Astrocyte (in vitro differentiated cells and primary cell): ENCODE measurements at regions not wholly inside any gene's neighbourhood (a gene's known extent, or its start where the extent isn't known, plus 50 kb on each side); places are given as distances from the start of the nearest gene placed in this dataset.
"Not testable (repeated sequence)": the region's sequence is repeated elsewhere in the genome, so short reads cannot be mapped to it uniquely, and the experiment has no call there.

Source experiments
- EZH2 ChIP-seq: IDR thresholded peaks from 2 replicates; pipeline ENCODE4 v1.6.1; 2012; ENCODE audit warnings: mild to moderate bottlenecking, low read length, inconsistent platforms; ENCODE audit not compliant: insufficient read depth
- TF ChIP-seq, protein P1 (sequence below): IDR thresholded peaks from 2 replicates; pipeline ENCODE4 v1.5.1; 2011; ENCODE audit warnings: low read depth, mild to moderate bottlenecking, inconsistent platforms, low read length, moderate library complexity; ENCODE audit not compliant: insufficient read depth

DNA sequence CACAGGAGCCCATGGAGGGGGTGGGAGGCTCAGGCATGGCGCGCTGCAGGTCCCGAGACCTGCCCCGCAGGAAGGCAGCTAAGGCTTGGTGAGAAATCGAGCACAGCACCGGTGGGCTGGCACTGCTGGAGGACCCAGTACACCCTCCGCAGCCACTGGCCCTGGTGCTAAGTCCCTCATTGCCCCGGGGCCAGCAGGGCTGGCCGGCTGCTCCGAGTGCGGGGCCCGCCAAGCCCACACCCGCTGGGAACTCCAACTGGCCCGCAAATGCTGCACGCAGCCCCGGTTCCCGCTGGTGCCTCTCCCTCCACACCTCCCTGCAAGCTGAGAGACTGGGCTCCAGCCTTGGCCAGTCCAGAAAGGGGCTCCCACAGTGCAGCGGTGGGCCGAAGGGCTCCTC is 349.8 kb downstream of the POM121L12 start:
- TF ChIP-seq EZH2 = not testable (repeated sequence)
- TF ChIP-seq, protein P1, sequence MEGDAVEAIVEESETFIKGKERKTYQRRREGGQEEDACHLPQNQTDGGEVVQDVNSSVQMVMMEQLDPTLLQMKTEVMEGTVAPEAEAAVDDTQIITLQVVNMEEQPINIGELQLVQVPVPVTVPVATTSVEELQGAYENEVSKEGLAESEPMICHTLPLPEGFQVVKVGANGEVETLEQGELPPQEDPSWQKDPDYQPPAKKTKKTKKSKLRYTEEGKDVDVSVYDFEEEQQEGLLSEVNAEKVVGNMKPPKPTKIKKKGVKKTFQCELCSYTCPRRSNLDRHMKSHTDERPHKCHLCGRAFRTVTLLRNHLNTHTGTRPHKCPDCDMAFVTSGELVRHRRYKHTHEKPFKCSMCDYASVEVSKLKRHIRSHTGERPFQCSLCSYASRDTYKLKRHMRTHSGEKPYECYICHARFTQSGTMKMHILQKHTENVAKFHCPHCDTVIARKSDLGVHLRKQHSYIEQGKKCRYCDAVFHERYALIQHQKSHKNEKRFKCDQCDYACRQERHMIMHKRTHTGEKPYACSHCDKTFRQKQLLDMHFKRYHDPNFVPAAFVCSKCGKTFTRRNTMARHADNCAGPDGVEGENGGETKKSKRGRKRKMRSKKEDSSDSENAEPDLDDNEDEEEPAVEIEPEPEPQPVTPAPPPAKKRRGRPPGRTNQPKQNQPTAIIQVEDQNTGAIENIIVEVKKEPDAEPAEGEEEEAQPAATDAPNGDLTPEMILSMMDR = not testable (repeated sequence)
